ENCODE measurements at regions not wholly inside any gene's neighbourhood (a gene's known extent, or its start where the extent isn't known, plus 50 kb on each side); places are given as distances from the start of the nearest gene placed in this dataset.
"Not testable (repeated sequence)": the region's sequence is repeated elsewhere in the genome, so short reads cannot be mapped to it uniquely, and the experiment has no call there.

GRCh38 chr16:9647981-9648701, 534.1 kb downstream of the GRIN2A start:
- peak; percentile 6 for DNase-seq

DNA sequence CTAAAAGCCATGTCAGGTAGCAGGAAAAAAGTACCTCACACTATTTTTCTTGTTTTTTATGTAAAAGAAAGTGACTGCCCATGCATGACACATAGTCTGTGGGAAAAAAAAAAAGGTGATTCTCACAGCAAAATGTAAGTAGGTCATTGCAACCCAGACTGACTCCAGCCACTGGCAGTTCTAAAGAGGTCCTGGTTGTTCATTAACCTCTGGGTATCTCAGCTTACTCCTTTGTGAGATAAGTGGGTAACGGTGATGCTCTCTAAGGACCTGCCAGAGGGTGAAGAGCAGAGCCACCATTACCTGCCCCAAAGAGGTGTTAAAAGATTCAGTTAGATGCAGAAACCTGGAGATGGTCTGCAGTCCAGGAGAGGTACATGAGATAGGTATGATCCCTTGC, 531.9 kb downstream of the GRIN2A start:
- DNase-seq = no peak

DNA sequence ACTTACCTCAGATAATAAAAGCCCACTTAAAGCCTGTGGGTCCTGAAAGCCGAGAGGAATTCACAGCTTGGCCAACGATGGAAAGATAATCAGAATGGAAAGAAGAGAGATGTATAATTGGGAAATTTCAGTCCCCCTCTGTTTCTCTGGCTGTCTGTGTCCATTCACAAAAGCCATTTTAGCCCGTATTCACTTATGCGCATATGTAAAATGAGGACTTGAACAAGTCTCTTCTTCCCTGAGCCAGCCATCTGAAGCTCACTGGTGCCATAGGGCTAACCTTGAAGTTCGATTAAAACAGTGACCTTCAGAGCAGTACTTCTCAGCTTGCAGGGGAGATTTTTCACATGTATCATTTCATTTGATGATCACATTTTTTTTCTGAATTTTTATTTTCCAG, 527.2 kb downstream of the GRIN2A start:
- no peak for DNase-seq

DNA sequence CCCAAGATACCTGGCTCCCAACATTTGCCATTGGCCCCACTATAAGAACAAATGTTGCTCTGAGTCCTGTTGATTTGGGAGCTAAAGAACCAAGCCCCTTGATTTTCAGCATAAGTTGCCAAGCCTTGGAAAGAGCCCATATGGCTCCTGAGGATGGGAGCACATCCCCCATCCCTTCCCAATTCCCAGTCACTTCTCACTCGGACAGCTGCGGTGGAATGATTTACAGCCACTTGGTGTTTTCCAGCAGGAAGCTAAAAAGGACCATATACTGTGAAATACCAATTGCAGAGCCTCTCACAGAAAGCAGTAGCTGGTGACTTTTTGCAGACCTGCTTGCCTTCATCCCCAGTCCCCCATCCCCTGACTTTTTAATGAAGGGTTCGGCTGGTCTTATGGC, 524.6 kb downstream of the GRIN2A start:
- DNase-seq = no peak

- DNase-seq = no peak
These were observed 524.1 kb downstream of the GRIN2A start for GRCh38 chr16:9658164-9658563.

- no peak for DNase-seq
These were observed 523.6 kb downstream of the GRIN2A start for GRCh38 chr16:9658586-9658985.

GRCh38 chr16:9660898-9661297, 521.3 kb downstream of the GRIN2A start:
- DNase-seq = no peak

GRCh38 chr16:9661336-9662017, 520.8 kb downstream of the GRIN2A start:
- no peak for DNase-seq

DNA sequence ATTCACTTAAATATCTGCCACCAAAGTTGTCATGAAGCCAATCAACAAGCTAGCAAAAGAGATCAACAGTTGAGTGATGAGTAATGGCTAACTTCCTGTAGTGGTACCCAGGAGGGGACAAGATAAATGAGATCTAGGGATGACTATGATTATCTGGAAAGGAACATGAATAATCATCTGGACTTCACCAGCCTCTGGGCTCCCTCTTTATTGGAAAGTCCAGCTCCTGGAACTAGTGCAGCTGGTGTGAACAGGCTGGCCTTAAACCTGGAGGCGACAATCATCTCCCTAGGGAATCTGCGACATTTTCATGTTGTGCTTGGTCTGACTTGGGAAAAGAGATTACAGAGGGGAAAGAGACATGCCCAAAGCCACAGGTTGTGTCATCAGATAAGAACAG, 518.6 kb downstream of the GRIN2A start:
- no peak for DNase-seq

DNA sequence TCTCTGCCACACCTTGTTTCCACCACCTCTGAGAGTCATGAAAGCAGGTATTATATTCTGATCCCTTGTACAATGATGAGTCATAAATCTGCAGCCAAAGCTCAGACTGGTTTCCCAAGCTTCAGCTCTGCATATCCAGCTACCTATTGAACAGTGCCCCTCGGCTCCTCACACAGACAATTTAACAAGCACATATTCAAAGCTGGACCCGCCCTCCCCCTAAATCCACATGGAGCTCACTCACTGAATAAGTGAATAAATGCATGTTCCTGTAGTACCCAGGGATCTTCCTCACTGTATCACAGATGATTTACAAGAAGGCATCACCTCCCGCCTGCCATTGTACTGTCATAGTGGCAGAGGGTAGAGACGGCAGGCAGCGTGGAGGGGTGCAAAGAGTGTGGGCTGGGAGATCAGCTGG, 516.4 kb downstream of the GRIN2A start:
- DNase-seq = no peak

DNA sequence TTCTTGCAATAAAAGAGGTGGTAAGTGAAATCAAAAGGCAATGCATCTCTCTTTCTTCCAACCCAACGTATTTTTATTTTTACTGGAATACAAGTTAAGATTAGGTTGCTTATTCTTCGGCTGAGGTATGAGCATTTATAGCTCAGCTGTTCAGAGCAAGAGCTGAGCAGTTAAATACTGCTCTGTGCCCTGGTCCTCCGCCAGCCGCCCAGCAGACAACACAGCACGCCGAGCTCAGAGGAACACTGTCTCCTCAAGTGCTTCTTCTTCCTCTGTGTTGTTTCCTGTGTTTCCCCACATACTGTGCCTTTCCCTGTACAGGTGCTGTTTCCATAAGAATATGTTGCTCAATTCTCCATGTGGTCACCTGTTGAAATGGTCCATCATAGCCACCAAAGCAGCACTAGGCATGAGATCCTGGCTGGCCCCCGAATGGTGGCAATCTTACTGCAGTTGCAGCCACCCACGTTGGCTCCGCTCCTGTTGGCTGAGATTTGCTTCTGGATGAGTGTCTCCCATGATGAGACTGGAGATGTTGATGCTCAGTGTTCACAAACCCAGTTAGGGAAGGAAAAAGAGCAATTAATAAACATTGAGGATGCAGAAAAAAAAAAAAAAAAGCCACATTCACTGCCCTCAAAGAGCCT, 515.3 kb downstream of the GRIN2A start:
- DNase-seq = no peak

DNA sequence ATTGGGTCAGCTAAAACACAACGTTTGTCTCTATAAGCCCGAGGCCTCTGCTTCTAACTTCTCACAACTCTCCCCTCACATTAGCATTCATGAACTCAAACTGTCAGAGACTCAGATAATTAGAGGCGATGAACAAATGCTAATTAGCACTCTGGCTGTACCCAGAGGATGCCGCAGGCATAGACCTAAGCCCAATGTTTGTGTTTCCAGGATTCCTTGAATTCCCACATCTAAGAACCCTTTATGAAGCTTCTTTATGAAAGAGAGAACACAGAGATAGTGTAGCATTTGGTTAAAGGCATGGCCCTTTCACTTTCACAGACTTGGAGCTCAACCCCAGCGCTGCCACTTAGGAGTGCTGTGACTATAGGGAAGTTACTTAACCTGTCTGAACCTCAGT, 512.2 kb downstream of the GRIN2A start:
- DNase-seq = no peak

DNA sequence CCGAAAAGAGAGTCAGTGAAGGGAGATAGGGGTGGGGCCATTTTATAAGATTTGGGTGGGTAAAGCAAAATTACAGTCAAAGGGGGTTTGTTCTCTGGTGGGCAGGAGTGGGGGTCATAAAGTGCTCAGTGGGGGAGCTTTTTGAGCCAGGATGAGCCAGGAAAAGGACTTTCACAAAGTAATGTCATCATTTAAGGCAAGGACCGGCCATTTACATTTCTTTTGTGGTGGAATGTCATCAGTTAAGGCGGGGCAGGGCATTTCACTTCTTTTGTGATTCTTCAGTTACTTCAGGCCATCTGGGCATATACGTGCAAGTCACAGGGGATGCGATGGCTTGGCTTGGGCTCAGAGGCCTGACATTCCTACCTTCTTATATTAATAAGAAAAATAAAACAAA, 511.6 kb downstream of the GRIN2A start:
- not testable (repeated sequence) for DNase-seq

- not testable (repeated sequence) for DNase-seq
These were observed 505.5 kb downstream of the GRIN2A start for GRCh38 chr16:9676560-9677300.

GRCh38 chr16:9677301-9677653, 505.0 kb downstream of the GRIN2A start:
- no peak for DNase-seq

GRCh38 chr16:9679213-9679767, 502.9 kb downstream of the GRIN2A start:
- DNase-seq = peak; percentile 39

DNA sequence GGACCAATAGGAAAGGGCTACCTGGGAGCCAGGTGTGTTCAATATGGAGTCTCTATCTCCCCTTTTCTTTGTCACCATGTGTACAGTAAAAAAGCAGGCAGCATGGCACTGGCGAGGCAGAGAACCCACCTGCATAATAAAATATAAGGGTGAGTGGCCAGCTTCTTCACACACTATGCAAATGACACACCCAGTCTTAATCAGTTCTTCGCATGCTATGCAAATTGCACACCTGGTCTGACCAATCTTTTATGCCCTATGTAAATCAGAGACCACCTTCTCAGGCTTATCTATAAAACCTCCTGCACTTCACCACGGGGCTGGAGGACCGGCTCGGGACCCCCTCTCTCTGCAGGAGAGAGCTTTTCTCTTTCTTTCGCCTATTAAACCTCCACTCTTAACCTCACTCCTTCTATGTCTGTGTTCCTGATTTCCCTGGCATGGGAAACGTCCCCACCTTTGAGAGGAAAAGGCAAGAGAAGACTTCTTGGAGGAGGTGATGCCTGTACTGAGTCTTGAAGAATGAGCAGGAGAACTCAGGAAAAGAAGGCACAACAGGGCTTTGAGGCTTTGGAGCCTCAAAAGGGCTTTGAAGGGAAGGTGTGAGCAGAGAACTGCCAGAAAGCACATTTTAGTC, 502.1 kb downstream of the GRIN2A start:
- DNase-seq = no peak

DNA sequence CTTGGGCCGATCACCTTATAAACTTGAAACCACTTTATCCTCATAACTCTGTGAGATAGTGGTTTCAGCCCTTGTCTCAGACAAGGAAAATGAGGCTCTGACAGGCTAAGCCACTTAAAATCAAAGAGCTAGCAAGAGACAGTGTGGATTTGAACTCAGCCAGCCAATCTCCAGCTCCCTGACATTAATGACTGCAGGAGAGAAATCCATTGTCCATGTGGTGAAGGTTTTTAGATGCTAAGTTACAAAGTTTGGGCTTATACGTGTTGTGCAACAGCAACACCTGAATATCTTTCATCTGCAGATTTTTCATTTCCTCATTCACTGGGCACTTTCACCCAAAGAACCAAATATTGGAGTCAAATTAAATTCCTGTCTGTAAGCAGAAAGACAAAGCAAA, 501.3 kb downstream of the GRIN2A start:
- no peak for DNase-seq

- no peak for DNase-seq
These were observed 500.7 kb downstream of the GRIN2A start for GRCh38 chr16:9681508-9681907.

DNA sequence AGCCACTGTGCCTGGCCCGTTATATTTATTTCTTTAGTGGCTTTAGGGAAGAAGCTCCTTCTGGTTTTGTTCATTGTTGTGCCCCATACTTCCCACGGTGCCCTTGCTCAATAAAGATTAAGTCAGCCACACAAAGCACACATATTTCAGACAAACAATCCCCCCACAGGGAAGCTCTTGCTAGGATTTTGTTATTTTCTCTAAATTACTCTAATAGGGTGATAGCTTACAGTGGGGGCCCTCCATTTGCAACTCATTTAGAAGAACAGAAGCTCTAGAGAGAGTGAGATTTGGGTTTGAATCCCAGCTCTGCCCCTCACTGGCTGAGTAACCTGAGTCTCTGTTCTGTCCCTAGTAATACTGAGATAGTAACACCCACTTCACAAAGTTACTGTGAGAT, 499.9 kb downstream of the GRIN2A start:
- no peak for DNase-seq

- DNase-seq = no peak
These were observed 498.6 kb downstream of the GRIN2A start for GRCh38 chr16:9683677-9684076.
